ENCODE measurements at regions not wholly inside any gene's neighbourhood (a gene's known extent, or its start where the extent isn't known, plus 50 kb on each side); places are given as distances from the start of the nearest gene placed in this dataset.

DNA sequence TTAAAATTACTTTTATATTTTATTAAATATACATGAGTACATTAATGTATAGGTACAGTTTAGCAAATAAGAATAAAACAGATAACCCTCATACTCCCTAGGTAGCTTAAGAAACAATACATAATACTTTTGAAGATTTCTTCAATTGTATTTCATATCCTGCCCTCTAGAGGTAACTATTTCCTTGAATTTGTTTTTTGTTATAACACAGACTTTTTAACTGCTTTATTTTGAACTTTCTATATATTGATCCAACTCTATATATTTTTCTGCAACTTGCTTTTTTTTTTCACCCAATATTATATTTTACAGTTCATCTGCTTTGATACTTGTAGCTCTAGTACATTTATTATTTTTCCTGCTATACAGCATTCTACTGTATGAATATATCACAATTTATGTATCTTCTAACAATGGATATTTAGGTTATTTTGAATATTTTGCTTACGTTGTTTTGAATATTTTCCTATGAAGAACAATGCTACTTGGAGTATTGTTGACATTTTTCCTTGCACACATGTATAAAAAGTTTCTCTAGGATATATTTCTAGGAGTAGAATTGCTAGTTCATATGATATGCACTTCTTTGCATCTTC is 72.8 kb upstream of the ABCD2 start:
- TF ChIP-seq CTCF (IDR thresholded peaks at IDR 0.05) (no peak), POLR2AphosphoS5 (IDR thresholded peaks at IDR 0.05; ENCODE audit: low read depth, low read length) (no peak), TCF7L2 (IDR thresholded peaks at IDR 0.05; ENCODE audit: low read depth, low read length) (no peak)
- TF ChIP-seq, protein P1, sequence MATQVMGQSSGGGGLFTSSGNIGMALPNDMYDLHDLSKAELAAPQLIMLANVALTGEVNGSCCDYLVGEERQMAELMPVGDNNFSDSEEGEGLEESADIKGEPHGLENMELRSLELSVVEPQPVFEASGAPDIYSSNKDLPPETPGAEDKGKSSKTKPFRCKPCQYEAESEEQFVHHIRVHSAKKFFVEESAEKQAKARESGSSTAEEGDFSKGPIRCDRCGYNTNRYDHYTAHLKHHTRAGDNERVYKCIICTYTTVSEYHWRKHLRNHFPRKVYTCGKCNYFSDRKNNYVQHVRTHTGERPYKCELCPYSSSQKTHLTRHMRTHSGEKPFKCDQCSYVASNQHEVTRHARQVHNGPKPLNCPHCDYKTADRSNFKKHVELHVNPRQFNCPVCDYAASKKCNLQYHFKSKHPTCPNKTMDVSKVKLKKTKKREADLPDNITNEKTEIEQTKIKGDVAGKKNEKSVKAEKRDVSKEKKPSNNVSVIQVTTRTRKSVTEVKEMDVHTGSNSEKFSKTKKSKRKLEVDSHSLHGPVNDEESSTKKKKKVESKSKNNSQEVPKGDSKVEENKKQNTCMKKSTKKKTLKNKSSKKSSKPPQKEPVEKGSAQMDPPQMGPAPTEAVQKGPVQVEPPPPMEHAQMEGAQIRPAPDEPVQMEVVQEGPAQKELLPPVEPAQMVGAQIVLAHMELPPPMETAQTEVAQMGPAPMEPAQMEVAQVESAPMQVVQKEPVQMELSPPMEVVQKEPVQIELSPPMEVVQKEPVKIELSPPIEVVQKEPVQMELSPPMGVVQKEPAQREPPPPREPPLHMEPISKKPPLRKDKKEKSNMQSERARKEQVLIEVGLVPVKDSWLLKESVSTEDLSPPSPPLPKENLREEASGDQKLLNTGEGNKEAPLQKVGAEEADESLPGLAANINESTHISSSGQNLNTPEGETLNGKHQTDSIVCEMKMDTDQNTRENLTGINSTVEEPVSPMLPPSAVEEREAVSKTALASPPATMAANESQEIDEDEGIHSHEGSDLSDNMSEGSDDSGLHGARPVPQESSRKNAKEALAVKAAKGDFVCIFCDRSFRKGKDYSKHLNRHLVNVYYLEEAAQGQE (IDR thresholded peaks at IDR 0.05; ENCODE audit: insufficient read depth in 1 of 2, low read depth in 2 of 2, low read length in 1 of 2) = no peak

All from Panc1 (cell line).